NCI-H526 treated with DMSO at 0.1 percent for 48 hours (cell line): ENCODE measurements at regions not wholly inside any gene's neighbourhood (a gene's known extent, or its start where the extent isn't known, plus 50 kb on each side); places are given as distances from the start of the nearest gene placed in this dataset.
"Not testable (repeated sequence)": the region's sequence is repeated elsewhere in the genome, so short reads cannot be mapped to it uniquely, and the experiment has no call there.

Experiments
- DNase-seq: peaks from one replicate; lab custom pipeline; 2025; lab: John Stamatoyannopoulos, UW

DNA sequence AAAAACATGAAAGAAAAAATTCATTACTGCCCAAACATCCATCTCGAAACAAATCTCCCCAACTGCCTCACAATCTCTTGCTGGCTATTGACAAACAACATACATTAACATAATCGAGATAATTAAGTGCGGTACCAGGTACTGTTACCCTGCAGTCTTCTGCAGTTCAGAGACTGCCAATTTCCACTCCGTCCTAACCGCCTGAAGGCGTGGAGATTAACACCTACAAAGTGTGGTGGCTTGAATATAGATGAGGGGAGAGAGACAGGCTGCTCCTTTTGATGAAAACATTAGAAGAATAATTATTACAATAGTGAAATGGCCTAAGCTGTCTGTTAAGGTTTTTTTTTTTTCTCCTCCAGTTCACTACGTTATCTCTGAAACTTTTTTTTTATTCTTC lies 258.9 kb upstream of the SOX4 start:
- no peak for DNase-seq

DNA sequence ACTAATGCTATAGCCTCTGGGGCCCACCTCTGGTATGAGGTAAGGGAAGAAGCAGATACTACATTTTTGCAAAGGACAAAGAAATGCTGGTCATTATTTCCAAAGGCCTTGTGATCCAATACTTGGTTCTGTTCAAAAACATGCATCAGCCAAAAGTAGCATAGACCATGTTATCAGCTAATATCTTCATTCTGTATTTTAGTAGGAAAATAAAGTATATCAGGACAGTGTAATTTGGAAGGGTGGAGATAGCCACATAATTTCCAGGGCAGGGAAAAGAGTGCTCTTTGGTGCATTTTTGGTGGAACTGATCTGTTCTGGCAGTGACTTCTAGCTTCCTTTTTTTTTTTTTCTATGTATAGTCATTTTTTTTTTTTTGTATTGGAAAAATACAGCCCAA lies 258.0 kb upstream of the SOX4 start:
- no peak for DNase-seq

DNA sequence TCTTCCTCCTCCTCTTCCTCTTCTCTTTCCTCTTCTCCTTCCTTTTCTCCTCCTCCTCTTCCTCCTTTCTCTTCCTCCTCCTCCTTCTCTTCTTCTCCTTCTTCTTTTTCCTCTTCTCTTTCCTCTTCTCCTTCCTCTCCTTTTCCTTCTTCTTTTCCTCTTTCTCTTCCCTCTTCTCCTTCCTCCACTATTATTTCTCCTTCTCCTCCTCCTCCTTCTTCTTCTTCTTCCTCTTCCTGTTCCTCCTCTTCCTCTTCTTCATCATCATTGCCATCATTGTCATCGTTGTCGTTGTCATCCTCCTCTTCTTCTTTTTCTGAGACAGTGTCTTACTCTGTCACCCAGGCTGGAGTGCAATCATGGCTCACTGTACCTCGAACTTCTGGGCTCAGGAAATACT lies 256.3 kb upstream of the SOX4 start:
- DNase-seq: no peak

DNA sequence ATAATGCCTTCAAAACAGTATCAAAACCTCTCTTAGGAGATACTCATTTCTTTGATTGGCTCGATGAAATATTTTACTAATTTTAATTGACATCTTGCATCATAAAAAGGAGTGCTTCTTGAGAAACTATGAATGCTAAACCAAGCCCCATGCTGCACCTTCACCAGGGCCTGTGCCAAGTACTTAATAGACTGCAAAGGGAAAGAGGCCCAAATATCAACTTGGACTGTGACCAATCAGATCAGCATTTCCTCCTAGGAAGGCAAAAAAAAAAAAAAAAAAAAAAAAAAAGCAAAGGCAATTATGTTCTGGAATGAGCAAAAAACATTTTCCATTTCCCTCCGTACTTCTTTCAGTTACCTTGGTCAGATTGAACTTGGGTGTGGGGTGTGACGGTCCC lies 253.0 kb upstream of the SOX4 start:
- DNase-seq: no peak

DNA sequence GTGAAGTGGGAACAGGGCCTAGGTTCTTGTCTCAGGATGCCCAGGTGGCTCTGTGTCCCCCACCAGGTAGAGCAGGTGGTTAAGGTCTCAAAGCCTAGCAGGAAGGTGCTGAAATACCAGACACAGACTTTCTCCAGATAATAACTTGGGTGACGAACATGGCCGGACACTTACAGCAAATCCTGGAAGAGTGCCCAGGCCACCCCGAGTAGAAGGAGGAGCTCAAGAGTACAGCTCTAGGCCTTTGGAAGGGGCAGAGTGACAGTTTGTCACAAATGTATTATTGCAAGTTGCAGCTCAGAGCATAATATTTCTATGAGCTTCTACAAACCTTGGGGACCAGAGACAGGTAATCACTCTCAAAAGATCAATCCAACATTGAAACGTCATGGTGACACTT lies 251.6 kb upstream of the SOX4 start:
- no peak for DNase-seq

DNA sequence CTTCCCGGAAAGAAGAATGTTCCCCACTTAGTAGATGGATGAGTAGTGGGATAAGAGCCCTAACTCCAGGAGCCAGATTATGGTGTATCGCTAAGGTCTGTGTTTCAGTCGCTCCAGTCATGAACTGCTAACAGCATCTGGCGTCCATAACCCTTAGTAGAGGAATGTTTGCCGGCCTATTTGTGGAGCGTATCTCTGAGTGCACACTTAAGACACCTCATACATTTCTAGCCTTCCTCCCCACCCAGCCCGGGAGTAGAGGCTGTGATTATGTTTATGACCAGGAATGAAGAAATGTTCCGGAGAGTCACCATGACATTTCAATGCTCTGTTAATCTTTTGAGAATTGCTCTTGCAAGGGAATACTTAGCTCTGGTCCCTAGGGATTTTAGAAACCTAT lies 251.1 kb upstream of the SOX4 start:
- DNase-seq: no peak

DNA sequence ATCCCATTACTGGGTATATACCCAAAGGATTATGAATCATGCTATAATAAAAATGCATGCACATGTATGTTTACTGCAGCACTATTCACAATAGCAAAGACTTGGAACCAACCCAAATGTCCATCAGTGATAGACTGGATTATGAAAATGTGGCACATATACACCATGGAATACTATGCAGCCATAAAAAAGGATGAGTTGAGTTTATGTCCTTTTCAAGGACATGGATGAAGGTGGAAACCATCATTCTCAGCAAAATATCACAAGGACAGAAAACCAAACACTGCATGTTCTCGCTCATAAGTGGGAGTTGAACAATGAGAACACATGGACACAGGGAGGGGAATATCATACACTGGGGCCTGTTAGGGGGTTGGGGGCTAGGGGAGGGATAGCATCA lies 247.8 kb upstream of the SOX4 start:
- DNase-seq: not testable (repeated sequence)

DNA sequence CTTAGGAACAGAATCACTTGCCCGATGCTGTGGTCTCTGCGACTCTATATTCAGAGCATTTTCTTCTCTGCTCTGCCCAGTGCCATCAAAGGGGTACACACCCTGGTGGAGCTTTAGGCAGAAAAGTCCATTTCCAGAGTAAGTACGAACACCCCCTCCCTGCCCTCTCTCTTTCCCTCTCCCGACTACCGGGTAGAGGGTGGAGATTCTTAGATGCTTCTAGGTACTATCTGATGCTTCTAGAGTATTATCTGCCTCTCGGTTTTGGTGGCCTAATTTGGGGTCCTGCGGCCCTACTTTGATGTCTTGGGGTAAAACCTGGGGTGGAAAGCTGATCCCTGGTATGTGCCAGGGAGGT lies 245.4 kb upstream of the SOX4 start:
- no peak for DNase-seq

DNA sequence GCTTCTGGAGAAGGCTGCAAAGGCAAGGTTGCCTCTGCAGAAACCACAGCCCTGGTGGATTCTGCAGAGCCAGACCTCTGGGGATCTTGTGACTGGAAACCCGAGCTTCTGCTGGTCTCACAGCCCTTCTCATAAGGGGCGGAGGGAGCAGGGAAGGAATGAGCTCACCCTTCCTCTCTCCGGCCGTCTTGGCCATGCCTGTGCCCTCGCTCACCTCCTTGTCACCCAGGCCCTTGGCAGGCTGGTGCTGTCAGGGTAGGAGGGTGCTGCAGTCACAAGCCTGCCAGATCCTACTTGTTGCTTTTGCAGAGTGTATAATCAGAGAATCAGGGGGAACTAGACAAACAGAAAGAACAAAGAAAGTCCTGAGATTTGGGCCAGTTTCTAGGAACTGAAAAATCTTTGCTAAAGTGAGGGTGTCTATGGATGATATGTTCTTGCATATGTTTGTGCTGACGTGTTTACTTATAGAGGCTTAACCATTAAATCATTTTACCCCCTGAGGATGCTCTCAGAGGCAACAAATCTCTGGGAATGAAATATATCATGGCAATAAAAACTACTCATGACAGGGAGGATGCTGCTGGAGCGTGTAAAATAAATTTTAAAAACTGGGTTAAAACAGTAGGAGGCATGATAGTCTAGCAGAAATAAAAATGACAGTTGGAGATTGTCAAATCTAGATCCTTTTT lies 244.9 kb upstream of the SOX4 start:
- DNase-seq: no peak

DNA sequence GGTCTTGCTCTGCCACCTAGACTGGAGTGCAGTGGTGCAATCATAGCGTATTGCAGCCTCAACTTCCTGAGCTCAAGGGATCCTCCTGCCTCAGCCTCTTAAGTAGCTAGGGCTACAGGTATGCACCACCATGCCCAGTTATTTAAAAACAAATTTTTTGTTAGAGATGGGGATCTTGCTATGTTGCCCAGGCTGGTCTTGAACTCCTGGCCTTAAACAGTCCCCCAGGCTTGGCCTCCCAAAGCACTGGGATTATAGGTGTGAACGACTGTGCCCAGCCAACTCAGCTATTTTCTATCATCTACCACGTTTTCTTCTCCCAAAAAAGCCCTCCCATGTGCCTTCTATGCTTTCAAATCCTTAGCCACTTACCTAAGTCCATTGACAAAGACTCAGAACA lies 243.7 kb upstream of the SOX4 start:
- DNase-seq: no peak

DNA sequence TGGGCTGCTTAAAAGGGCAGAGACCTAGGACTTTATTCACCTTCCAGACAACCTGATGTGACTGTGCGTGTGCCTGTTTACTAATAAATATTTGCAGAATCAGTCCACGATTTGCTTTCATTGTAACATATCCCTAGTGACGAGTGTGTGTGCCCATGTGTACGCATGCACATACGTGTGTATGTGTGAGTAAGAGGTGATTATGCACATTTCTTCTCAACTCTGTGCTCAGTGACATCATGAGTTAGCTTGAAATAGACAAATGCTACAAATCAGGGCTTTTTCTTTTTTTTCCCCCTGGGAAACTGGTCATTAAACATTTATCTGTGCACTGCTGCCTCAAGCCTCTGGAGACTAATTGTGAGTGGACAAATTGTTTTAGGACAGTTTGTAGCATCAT lies 242.6 kb upstream of the SOX4 start:
- no peak for DNase-seq

DNA sequence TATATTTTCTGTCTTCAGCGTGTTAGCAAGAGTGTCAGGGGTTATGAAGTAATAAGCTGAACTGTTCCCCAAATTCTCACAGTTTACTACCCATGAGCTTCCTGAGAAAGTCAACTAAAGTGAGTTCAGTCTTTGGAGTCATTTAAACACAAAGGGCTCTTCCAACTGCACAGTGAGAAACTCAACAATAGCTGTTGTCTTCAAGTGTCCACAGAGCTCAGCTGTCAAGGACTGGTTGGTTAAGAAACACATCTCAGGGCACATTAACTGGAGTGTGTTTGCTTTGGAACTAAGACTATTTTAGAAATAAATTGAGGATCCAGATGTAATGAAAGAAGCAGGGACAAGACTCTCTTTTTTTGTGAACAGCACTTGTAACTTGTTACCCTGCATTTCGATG lies 241.4 kb upstream of the SOX4 start:
- DNase-seq: no peak

DNA sequence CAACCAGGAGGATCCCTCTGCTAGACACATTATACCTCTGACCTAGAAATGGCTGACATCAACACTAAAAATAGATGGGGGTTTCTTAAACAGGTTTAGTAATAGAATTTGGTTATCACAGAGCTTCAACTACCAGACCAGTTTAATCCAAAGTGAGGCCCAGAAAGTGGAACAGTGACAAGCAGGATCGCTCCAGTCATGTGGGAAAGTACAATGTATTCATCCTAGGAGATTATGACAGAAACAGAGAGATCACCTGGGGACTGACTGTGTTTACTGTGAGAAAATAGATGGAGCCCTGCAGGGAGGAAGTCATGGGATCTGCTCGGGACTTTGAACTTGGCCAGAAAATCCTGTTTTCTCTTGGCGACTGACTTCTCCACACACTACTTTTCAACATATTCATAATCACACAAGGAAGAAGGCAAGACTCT lies 238.7 kb upstream of the SOX4 start:
- DNase-seq: no peak

DNA sequence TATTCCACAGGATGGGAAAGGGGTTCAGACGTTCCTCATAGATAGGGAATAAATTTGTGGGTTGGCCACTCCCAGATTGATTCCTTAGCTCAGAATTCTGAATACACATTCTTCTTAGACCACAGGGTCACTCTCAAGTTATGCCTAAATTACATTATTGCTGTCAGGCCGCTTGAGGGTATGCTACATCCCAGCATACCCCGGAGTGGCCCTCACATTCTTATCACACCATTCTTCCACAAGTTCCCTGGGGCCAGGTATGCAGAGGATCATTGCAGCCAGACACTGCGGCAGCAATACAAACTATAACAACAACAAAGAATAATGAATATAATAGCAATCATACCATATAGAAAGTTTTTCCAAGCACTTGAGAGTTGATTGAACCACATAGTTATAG lies 237.9 kb upstream of the SOX4 start:
- DNase-seq: no peak

DNA sequence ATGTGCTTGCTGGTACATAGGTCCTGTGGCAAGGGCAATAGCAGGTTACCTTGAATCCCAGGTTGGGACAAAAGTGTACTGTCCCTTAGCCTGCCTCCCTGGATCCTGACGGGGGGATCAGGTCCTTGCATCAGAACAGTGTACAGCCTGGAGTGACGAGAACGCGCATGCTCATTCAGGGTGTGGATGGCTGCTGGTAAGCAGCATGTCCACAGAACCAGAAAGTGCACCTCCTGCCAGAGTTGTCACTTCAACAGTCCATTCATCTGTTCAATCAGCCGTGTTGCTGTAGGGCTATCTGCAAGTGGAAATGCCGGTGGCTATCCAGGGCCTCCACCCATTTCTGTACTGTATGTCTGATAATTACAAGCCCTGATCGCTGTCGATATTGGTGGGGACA lies 236.3 kb upstream of the SOX4 start:
- DNase-seq: no peak

DNA sequence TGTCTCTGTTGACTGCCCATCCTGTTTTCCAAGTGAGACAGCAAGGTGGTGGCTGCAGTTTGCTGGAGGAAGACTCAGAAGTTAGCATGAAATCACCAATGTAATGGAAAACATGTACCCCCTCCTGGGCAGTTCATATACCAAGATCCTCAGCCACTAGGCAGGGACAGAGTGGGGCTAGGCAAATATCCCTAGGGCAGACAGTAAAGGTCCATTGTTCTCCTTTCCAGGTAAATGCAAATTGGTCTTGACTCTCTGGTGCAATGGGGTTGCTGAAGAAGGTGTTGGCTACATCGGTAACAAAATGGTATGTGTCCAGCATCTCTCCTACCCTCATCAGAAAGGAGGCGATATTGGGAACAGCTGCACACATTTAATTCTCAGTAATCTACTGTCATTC lies 233.6 kb upstream of the SOX4 start:
- DNase-seq: peak; percentile 66

DNA sequence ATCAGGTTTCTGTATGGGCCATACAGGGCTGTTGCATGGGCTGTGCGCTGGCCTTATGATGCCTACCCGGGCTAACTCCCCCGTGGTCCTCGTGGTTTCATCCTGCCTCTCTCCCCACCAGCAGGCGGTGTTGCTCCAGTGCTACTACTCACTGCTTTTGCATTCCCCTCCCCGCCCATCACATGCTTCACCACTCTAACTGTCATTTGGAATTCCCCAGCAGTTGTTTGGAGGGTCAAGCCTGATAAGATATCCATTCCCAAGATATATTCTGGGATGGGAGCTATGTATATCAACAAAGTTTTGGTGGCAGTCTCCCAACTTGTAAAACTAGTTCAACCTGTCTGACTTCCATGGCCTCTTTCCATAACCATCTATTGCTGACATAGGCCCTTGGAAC lies 233.2 kb upstream of the SOX4 start:
- DNase-seq: no peak

DNA sequence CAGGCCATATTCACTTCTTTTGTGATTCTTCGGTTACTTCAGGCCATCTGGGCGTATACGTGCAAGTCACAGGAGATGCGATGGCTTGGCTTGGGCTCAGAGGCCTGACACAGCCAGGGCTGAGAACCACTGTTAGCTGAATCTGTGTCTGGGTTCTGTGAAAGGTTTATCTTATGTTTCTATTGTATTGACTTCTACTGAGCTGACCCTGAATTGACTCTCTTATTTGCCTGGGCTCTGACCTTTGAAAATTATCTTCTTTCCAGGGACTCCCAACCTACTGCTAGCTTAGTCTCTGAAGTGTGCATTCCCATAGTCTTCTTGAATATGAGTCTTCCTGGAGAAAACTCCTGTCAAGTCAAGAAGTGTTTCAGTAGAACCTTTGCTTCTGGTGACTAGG lies 226.4 kb upstream of the SOX4 start:
- no peak for DNase-seq

DNA sequence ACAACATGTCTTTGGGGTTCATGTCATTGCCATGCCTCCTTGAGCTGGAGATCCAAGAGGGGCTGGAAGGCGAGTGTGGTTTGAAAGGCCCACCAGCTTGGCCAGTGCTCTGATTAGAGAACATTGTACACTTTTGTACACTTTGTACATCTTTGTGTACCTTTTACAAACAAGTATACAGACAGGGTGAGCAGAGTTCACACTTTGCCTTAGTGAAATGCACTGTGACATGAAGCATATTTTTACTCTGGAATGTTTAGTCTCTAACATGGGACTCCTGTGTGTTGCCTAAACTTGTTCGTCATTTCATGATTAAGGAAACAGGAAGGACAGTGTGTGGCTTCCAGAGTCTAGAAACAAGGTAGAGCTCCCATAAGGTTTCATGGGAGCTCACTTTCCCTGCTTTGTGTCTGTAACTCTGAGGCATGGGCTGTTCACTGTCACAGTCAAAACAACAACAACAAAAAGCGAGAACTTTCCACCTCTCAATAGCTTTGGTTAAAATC lies 225.8 kb upstream of the SOX4 start:
- no peak for DNase-seq

DNA sequence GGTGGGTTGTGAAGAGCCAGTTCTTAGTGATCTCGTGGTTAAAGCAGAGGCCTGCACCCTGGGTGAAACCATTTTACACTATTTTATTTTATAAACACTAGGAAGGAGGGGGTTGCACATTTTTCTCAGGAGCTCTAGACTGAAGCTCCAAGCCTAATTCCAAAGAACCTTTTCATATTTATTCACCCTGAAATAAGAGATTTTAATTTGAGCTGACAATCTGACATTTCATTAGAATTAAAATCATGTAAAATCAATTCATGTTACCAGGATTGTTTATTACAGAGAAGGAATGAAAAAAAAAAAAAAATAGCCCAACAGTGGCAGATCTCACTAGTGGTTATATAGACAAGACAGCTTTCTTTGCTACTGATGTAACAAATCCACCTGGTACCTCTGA lies 222.5 kb upstream of the SOX4 start:
- DNase-seq: no peak

DNA sequence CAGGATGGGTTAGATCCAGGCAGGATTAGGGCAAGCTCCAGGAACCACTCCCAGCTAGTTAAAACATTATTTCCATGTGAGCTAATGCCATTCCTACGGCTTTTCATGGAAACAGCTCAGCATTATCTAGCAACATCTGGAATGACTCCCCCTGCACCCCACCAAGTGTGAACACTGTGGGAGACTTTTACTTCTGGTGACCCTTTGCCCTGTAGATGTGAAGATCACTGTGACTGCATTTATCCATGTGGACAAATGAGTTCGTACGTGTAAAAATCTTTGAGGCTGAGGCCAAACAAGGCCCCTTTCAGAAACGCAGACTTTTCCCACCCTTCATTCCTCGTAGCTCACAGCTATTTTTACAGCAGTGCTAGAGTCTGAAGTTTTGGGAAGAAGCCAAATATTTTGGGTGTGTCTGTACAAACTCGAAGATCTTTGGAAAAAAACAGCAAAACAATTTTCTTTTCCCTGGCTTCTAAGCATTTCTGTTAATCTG lies 221.8 kb upstream of the SOX4 start:
- no peak for DNase-seq

DNA sequence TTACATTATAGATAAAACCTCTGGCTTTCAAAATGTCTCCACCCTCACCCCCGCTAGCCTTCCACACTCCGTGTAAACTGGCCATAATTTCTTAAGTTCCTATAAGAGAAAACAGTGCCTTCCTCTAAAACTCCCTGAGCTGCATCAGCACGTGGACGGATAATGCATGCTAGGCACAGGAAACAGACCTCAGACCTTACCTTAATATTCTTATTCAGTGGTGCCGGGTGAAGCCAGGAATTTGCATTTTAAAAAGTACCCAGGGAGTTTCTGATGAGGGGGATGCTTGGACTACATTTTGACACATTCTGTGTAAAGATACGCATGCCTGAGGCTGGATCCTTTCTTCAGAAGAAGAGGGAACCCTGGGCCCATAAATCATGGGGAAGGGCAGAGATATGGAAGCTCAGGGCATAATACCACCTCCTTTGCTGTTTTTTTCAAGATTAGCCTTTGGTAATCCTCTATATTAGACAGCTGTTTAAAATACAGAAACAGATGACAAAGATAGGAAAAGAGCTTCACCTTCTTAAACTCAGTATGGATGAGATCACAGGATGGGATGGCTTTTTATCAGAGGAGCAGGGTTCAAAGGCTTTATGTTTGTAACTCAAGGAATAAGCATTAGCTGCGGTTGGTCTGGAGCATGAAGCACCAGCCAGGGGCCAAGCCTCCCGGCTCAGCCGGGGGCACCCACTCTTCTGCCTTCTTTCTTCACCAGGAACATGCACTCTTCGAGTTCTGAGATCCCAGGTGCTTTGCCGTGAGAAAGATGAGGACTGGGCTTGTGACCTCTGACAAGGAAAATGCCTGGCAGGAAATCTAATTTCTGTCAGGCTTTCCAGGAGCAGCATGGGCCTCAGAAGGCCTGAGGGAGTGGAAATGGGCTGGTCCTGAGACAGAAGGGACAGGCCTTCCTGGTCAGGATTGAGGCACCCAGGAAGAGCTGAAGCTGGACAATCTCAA lies 218.1 kb upstream of the SOX4 start:
- DNase-seq: peak; percentile 12

DNA sequence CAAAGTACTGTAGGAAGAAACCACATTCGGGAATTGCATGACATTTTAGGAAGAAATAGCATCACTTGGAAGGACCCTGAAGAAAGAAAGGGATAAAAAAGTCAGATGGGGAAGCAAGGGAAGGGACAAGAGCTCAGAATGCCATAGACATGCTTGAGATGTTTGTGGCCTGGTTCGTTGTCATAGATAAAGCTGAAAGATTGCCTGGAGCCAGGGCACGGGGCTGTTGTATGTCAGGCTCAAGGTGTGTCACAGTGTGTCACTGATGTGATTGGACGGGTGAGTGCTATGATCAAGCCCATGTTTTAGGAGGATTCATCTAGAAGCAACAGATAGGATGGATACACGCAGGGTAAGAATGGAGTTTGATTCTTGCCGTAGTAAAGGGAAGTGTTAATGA lies 216.2 kb upstream of the SOX4 start:
- no peak for DNase-seq
